Activated B cell treated with CpG ODN at 0.5 μM for 24 hours (primary cell): ENCODE measurements at regions not wholly inside any gene's neighbourhood (a gene's known extent, or its start where the extent isn't known, plus 50 kb on each side); places are given as distances from the start of the nearest gene placed in this dataset.
A peak's percentile ranks its signal among the peaks of the same experiment; 100 is the strongest.

ENCODE experiments used
- ATAC-seq: fragments of 200-7000 bp; cut with Tn5 transposase; one replicate; pipeline ENCODE4 v1.10.0; 2021; ENCODE audit warnings: low read depth, mild to moderate bottlenecking, moderate library complexity
- CTCF ChIA-PET: fragments of 350-600 bp; sonication (Branson Sonifier 250); formaldehyde crosslinking; loops from one replicate; lab custom pipeline; 2021; ENCODE audit warnings: antibody characterized with exemption; lab: Charles Lee
- POLR2A ChIA-PET: fragments of 350-600 bp; sonication (Branson Sonifier 250); formaldehyde crosslinking; loops from one replicate; lab custom pipeline; 2021; ENCODE audit warnings: antibody characterized with exemption; lab: Charles Lee
- DNase-seq: peaks from one replicate; pipeline ENCODE4 v3.0.0; 2022
- H3K27ac Mint-ChIP-seq: one replicate; pipeline ENCODE4 v1.8.0; 2020; ENCODE audit warnings: mixed read lengths
- H3K27me3 Mint-ChIP-seq: one replicate; pipeline ENCODE4 v1.8.0; 2021; ENCODE audit warnings: mixed read lengths
- H3K36me3 Mint-ChIP-seq: one replicate; pipeline ENCODE4 v1.8.0; 2021; ENCODE audit warnings: low read depth, mixed read lengths
- H3K4me1 Mint-ChIP-seq: one replicate; pipeline ENCODE4 v1.8.0; 2021; ENCODE audit warnings: mixed read lengths
- H3K4me3 Mint-ChIP-seq: one replicate; pipeline ENCODE4 v1.8.0; 2020; ENCODE audit warnings: mild to moderate bottlenecking, mixed read lengths
- H3K9me3 Mint-ChIP-seq: one replicate; pipeline ENCODE4 v1.8.0; 2020; ENCODE audit warnings: mixed read lengths
- intact Hi-C: fragments of 100-400 bp; cut with micrococcal nuclease; formaldehyde crosslinking; loops from one replicate; pipeline ENCODE4 v1.15.1; 2024
- TF ChIP-seq, protein P1 (sequence below): fragments of 200-600 bp; IDR thresholded peaks from one replicate; pipeline ENCODE4 v1.8.0; 2022; ENCODE audit warnings: antibody characterized with exemption, mild to moderate bottlenecking

DNA sequence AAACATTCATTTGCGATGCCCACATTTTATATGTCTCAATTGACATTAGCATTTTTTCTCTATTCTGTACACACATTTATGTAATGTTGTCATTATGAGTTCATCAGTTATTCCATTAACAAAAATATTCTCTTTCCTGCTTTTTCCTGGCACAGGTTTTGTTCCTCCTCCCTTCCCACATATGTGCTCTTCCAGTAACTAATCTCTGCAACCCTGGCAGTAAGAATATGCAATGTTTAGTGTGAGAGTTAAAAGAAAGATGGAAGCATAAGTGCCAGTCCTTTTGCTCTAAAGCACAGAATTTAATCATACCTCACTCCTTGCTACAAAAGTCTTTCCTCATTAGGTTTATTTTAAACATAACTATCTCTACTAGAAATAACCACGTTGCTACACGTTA lies 155.8 kb upstream of the ERBB4 start:
- Mint-ChIP-seq H3K4me3 (no peak overlapping the region), H3K4me1 (no peaks in the 10 kb centered on the region), H3K27ac (no peak overlapping the region), H3K9me3 (no peaks in the 10 kb centered on the region), H3K36me3 (no peaks in the 10 kb centered on the region), H3K27me3 (peaks cover 4% of the 10 kb centered on the region)
- TF ChIP-seq, protein P1, sequence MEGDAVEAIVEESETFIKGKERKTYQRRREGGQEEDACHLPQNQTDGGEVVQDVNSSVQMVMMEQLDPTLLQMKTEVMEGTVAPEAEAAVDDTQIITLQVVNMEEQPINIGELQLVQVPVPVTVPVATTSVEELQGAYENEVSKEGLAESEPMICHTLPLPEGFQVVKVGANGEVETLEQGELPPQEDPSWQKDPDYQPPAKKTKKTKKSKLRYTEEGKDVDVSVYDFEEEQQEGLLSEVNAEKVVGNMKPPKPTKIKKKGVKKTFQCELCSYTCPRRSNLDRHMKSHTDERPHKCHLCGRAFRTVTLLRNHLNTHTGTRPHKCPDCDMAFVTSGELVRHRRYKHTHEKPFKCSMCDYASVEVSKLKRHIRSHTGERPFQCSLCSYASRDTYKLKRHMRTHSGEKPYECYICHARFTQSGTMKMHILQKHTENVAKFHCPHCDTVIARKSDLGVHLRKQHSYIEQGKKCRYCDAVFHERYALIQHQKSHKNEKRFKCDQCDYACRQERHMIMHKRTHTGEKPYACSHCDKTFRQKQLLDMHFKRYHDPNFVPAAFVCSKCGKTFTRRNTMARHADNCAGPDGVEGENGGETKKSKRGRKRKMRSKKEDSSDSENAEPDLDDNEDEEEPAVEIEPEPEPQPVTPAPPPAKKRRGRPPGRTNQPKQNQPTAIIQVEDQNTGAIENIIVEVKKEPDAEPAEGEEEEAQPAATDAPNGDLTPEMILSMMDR = no peak
- no peak for ATAC-seq
- DNase-seq = no peak
- CTCF ChIA-PET = no interaction called here
- intact Hi-C loops = no loop called here
- POLR2A ChIA-PET = no interaction called here

DNA sequence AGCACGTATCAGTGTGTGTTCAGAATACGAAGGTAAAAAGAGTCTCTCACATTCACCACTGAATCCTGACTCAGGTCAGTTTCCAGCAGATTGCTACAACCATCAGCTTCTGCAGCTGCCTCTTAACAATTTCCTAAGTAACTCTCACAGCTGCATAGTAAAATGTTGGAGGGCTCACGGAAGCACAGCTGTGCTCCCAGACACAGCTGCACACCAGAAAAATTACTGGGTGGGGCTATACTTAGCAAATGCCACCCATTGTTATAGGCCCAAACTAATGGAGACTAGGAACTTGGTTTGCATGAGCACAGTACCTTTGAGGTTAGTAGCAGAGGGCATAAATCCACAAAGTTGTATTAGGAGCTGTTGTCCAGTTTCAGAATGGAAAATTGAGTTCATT lies 153.9 kb upstream of the ERBB4 start:
- TF ChIP-seq, protein P1 = no peak
- H3K4me1 Mint-ChIP-seq = no peaks in the 10 kb centered on the region
- POLR2A ChIA-PET = no interaction called here
- H3K27me3 Mint-ChIP-seq = peaks cover 4% of the 10 kb centered on the region
- H3K4me3 Mint-ChIP-seq = no peak overlapping the region
- H3K27ac Mint-ChIP-seq = no peak overlapping the region
- CTCF ChIA-PET = interaction anchor here (0.8 to 1.5 kb wide), 2 partner anchors 9 to 13 kb away, joined by 3 read pairs; no protein-coding TSS in a partner anchor
- H3K9me3 Mint-ChIP-seq = no peaks in the 10 kb centered on the region
- intact Hi-C loops = no loop called here
- H3K36me3 Mint-ChIP-seq = no peaks in the 10 kb centered on the region
- ATAC-seq (no peak), DNase-seq (no peak)

DNA sequence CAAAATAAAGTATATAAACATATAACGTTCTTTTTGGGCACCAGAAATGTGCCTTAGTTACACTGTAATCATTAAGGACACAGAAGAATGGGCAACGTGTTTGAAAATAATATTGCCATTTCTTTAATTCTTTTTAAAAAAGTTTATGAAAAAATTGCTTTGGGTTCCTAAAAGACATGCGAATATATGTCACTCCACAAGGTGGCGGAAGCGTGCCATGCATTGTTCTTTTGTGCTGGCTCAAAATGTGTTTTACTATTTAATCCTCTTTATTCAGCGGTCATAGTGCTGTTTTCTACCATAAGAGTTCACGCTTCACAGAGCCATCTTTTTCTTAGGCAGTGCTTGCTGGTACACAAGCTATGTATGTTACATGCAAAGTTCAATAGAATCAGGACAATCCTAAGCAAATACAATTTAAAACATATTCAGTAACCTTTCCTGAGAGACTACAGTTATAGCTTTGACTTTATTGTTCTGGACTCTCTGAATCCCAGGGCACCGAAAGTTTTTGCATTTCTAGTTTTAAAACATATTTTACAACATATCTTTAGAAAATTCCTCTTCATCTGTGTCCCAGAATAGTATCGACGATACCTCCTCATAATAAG lies 147.8 kb upstream of the ERBB4 start:
- Mint-ChIP-seq H3K27me3 (peaks cover 4% of the 10 kb centered on the region), H3K9me3 (no peaks in the 10 kb centered on the region), H3K27ac (no peak overlapping the region), H3K36me3 (no peaks in the 10 kb centered on the region), H3K4me3 (no peak overlapping the region), H3K4me1 (no peaks in the 10 kb centered on the region)
- ATAC-seq (peak; percentile 45), DNase-seq (no peak)
- TF ChIP-seq, protein P1 = peak; percentile 81
- ChIA-PET CTCF (interaction anchor here (0.6 to 1.3 kb wide), 5 partner anchors 91 to 1247 kb away, joined by 3 to 8 read pairs (median 3); no protein-coding TSS in a partner anchor), POLR2A (no interaction called here)
- intact Hi-C loops = loop anchor here (1.0 kb wide), 4 partner anchors 467 to 1248 kb away; no protein-coding TSS in a partner anchor

DNA sequence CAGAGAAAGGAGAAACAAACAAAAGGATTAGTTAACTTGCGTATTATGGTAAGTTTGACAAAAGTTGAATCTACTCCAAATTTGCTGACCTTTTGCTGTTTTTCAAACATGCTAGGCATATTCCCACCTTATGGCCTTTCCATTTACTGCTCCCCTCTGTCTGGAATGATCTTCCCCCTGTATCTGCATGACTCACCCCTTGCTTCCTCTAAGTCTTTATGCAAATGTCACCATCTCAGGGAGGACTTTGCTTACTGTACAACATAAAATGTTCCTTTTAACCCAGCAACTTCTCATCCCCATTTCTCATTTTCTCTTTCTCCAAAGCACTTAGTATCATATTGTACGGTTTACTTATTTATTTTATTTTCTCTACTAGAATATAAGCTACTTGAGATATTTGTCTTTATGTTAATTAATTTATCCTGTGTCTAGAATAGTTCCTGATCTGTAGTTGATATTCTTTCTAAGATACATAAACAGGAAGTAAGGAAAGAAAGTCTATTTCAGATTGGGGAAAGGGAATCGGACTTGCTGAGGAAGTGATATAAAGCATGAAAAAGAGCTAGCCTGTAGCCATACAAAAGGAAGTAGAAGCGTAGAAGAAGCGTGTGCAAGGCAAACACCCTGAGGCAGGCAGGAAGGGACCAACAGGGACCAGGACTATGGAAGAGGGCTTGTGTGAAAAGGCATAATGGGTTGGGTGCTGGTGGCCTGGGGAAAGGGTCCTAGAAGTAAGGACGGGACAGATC lies 144.9 kb upstream of the ERBB4 start:
- ATAC-seq (no peak), DNase-seq (no peak)
- intact Hi-C loops = no loop called here
- CTCF ChIA-PET = interaction anchor here (1.0 kb wide), 1 partner anchor 9 kb away, joined by 3 read pairs; no protein-coding TSS in a partner anchor
- TF ChIP-seq, protein P1 = no peak
- Mint-ChIP-seq H3K36me3 (no peaks in the 10 kb centered on the region), H3K27ac (no peak overlapping the region), H3K9me3 (no peaks in the 10 kb centered on the region), H3K4me1 (no peaks in the 10 kb centered on the region), H3K4me3 (no peak overlapping the region), H3K27me3 (peaks cover 9% of the 10 kb centered on the region)
- POLR2A ChIA-PET = no interaction called here

DNA sequence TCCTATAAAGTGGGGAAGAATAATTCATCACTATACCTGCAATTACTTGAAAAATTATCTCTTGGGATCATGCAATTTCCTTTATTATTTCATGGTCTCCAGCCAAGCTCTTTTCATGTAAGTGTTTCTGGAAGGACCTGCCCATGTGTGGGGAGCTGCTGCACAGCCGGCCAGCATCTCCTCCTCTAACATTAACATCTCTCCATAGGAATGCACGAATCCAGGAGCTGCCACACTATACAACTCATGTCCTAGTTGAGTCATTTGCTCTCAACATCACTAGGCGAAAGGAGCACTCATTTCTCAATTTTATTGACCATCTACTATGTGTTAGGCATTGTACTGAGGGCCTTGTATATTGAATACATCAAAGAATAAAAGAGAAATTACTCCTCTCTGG lies 144.3 kb upstream of the ERBB4 start:
- CTCF ChIA-PET = interaction anchor here (1.0 kb wide), 1 partner anchor 9 kb away, joined by 3 read pairs; no protein-coding TSS in a partner anchor
- DNase-seq (no peak), ATAC-seq (no peak)
- TF ChIP-seq, protein P1 = no peak
- Mint-ChIP-seq H3K27me3 (peaks cover 9% of the 10 kb centered on the region), H3K4me1 (no peaks in the 10 kb centered on the region), H3K36me3 (no peaks in the 10 kb centered on the region), H3K9me3 (no peaks in the 10 kb centered on the region), H3K27ac (no peak overlapping the region), H3K4me3 (no peak overlapping the region)
- intact Hi-C loops = no loop called here
- POLR2A ChIA-PET = no interaction called here
